ENCODE measurements at regions not wholly inside any gene's neighbourhood (a gene's known extent, or its start where the extent isn't known, plus 50 kb on each side); places are given as distances from the start of the nearest gene placed in this dataset.

DNA sequence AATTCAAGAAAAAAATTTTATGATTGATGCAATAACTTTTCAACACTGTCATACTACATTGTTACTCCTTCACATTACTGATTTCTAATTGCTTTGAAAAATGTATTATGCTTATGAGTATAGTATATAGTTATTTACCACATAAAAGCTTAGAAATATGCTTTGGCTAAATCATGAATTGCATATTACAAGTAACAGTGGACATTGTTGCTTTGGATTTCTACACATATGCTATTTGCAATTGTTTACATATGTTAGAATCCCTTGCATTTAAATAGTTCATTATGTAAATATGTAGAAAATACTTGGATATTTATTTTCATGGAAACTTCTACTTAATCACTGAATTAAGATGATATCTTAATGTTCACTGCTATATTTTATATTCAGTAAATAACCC, 577.5 kb downstream of the QKI start:
- TF ChIP-seq, protein P1, sequence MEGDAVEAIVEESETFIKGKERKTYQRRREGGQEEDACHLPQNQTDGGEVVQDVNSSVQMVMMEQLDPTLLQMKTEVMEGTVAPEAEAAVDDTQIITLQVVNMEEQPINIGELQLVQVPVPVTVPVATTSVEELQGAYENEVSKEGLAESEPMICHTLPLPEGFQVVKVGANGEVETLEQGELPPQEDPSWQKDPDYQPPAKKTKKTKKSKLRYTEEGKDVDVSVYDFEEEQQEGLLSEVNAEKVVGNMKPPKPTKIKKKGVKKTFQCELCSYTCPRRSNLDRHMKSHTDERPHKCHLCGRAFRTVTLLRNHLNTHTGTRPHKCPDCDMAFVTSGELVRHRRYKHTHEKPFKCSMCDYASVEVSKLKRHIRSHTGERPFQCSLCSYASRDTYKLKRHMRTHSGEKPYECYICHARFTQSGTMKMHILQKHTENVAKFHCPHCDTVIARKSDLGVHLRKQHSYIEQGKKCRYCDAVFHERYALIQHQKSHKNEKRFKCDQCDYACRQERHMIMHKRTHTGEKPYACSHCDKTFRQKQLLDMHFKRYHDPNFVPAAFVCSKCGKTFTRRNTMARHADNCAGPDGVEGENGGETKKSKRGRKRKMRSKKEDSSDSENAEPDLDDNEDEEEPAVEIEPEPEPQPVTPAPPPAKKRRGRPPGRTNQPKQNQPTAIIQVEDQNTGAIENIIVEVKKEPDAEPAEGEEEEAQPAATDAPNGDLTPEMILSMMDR (IDR thresholded peaks at IDR 0.05 in 4 of 5, conservative IDR thresholded peaks at IDR 0.05 in 1 of 5): no peak
- TF ChIP-seq POLR2A (IDR thresholded peaks at IDR 0.05): no peak

Measured in gastrocnemius medialis (tissue), 4 donors.